WTC11 (cell line): ENCODE measurements at regions not wholly inside any gene's neighbourhood (a gene's known extent, or its start where the extent isn't known, plus 50 kb on each side); places are given as distances from the start of the nearest gene placed in this dataset.

Source experiments
- ATAC-seq: fragments of 200-7000 bp; cut with Tn5 transposase; 2 replicates; pipeline ENCODE4 v1.10.0; 2021; ENCODE audit warnings: mild to moderate bottlenecking, moderate library complexity
- CTCF ChIA-PET: fragments of 300-600 bp; sonication (Branson Sonifier 250); formaldehyde crosslinking; loops from one replicate; lab custom pipeline; 2021; ENCODE audit warnings: antibody characterized with exemption; lab: Charles Lee
- POLR2A ChIA-PET: fragments of 350-600 bp; sonication (Branson Sonifier 250); formaldehyde crosslinking; loops from one replicate; lab custom pipeline; 2021; ENCODE audit warnings: antibody characterized with exemption; lab: Charles Lee
- DNase-seq: peaks from one replicate; pipeline ENCODE4 v3.0.0; 2021; ENCODE audit warnings: low spot score
- H3K27ac Mint-ChIP-seq: 2 replicates; pipeline ENCODE4 v1.8.0; 2021; ENCODE audit warnings: mixed read lengths
- H3K27me3 Mint-ChIP-seq: 2 replicates; pipeline ENCODE4 v1.8.0; 2021; ENCODE audit warnings: low read depth, mild to moderate bottlenecking, moderate library complexity, mixed read lengths
- H3K36me3 Mint-ChIP-seq: 2 replicates; pipeline ENCODE4 v1.8.0; 2021; ENCODE audit warnings: mixed read lengths
- H3K4me1 Mint-ChIP-seq: 2 replicates; pipeline ENCODE4 v1.8.0; 2022; ENCODE audit warnings: mixed read lengths
- H3K4me3 Mint-ChIP-seq: 2 replicates; pipeline ENCODE4 v1.8.0; 2021; ENCODE audit warnings: mild to moderate bottlenecking, moderate library complexity, mixed read lengths
- H3K9me3 Mint-ChIP-seq: 2 replicates; pipeline ENCODE4 v1.8.0; 2021; ENCODE audit warnings: mixed read lengths
- ETV6 ChIP-seq: sonication (generic); formaldehyde crosslinking; IDR thresholded peaks from 2 replicates; pipeline ENCODE4 v1.8.1; 2022; ENCODE audit warnings: mild to moderate bottlenecking, missing genetic modification reagents
- GABPB1 ChIP-seq: sonication (generic); formaldehyde crosslinking; IDR thresholded peaks from 2 replicates; pipeline ENCODE4 v1.8.1; 2023; ENCODE audit warnings: mild to moderate bottlenecking, missing genetic modification reagents
- HMGA2 ChIP-seq: fragments of 250-450 bp; sonication (Bioruptor Pico); IDR thresholded peaks from 2 replicates; pipeline ENCODE4 v1.4.0; 2021; ENCODE audit warnings: mild to moderate bottlenecking, moderate library complexity
- HMGXB4 ChIP-seq: sonication (generic); formaldehyde crosslinking; IDR thresholded peaks from 2 replicates; pipeline ENCODE4 v1.8.1; 2023; ENCODE audit warnings: mild to moderate bottlenecking, moderate library complexity, missing genetic modification reagents
- IRF2 ChIP-seq: sonication (generic); formaldehyde crosslinking; IDR thresholded peaks from 2 replicates; pipeline ENCODE4 v1.8.0; 2022; ENCODE audit warnings: low read depth, missing genetic modification reagents, borderline replicate concordance
- NR2C2 ChIP-seq: sonication (generic); formaldehyde crosslinking; IDR thresholded peaks from 2 replicates; pipeline ENCODE4 v1.8.0; 2022; ENCODE audit warnings: mild to moderate bottlenecking, missing genetic modification reagents
- SP1 ChIP-seq: sonication (generic); formaldehyde crosslinking; conservative IDR thresholded peaks from 2 replicates; pipeline ENCODE4 v1.8.1; 2022; ENCODE audit warnings: missing genetic modification reagents
- TCF7 ChIP-seq: sonication (generic); formaldehyde crosslinking; IDR thresholded peaks from 2 replicates; pipeline ENCODE4 v1.8.0; 2022; ENCODE audit warnings: mild to moderate bottlenecking, low read depth, missing genetic modification reagents, moderate library complexity
- ZNF219 ChIP-seq: sonication (generic); formaldehyde crosslinking; IDR thresholded peaks from 2 replicates; pipeline ENCODE4 v1.8.0; 2023; ENCODE audit warnings: missing genetic modification reagents, mild to moderate bottlenecking, borderline replicate concordance
- ZNF396 ChIP-seq: fragments of 250-450 bp; sonication (Bioruptor Pico); IDR thresholded peaks from 2 replicates; pipeline ENCODE4 v1.8.0; 2021; ENCODE audit warnings: mild to moderate bottlenecking, moderate library complexity, borderline replicate concordance
- TF ChIP-seq, protein P1 (sequence below): sonication (generic); formaldehyde crosslinking; IDR thresholded peaks from 2 replicates; pipeline ENCODE4 v1.8.1; 2023; ENCODE audit warnings: mild to moderate bottlenecking, missing genetic modification reagents
- TF ChIP-seq, protein P2 (sequence below): fragments of 250-450 bp; sonication (Bioruptor Pico); IDR thresholded peaks from 2 replicates; pipeline ENCODE4 v2.1.2; 2022; ENCODE audit warnings: mild to moderate bottlenecking, moderate library complexity
- TF ChIP-seq, protein P3 (sequence below): fragments of 250-450 bp; sonication (Bioruptor Pico); IDR thresholded peaks from 2 replicates; pipeline ENCODE4 v1.9.0; 2021; ENCODE audit warnings: mild to moderate bottlenecking
- TF ChIP-seq, protein P4 (sequence below): sonication (generic); formaldehyde crosslinking; IDR thresholded peaks from 2 replicates; pipeline ENCODE4 v1.8.0; 2023; ENCODE audit warnings: missing genetic modification reagents

- H3K36me3 Mint-ChIP-seq, result no peaks in the 10 kb centered on the region
- H3K27me3 Mint-ChIP-seq, result peaks cover 4% of the 10 kb centered on the region; the same call in 1 of the 2 replicates
- no peak for TF ChIP-seq TCF7
- TF ChIP-seq, protein P1, sequence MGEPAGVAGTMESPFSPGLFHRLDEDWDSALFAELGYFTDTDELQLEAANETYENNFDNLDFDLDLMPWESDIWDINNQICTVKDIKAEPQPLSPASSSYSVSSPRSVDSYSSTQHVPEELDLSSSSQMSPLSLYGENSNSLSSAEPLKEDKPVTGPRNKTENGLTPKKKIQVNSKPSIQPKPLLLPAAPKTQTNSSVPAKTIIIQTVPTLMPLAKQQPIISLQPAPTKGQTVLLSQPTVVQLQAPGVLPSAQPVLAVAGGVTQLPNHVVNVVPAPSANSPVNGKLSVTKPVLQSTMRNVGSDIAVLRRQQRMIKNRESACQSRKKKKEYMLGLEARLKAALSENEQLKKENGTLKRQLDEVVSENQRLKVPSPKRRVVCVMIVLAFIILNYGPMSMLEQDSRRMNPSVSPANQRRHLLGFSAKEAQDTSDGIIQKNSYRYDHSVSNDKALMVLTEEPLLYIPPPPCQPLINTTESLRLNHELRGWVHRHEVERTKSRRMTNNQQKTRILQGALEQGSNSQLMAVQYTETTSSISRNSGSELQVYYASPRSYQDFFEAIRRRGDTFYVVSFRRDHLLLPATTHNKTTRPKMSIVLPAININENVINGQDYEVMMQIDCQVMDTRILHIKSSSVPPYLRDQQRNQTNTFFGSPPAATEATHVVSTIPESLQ, result no peak
- no peaks in the 10 kb centered on the region for H3K4me1 Mint-ChIP-seq
- H3K4me3 Mint-ChIP-seq, result no peak overlapping the region
- no peak overlapping the region for H3K27ac Mint-ChIP-seq
- DNase-seq (no peak), ATAC-seq (no peak)
- no peaks in the 10 kb centered on the region for H3K9me3 Mint-ChIP-seq
- POLR2A ChIA-PET, result no interaction called here
- CTCF ChIA-PET, result no interaction called here
These were observed 193.2 kb upstream of the KIF2A start for GRCh38 chr5:62112689-62113228.

- peaks cover 4% of the 10 kb centered on the region; the same call in 1 of the 2 replicates for H3K27me3 Mint-ChIP-seq
- ATAC-seq (no peak), DNase-seq (no peak)
- H3K4me1 Mint-ChIP-seq, result no peaks in the 10 kb centered on the region
- ChIA-PET POLR2A (no interaction called here), CTCF (no interaction called here)
- TF ChIP-seq HMGA2 (CRISPR knock-in tag), result no peak
- TF ChIP-seq, protein P2, sequence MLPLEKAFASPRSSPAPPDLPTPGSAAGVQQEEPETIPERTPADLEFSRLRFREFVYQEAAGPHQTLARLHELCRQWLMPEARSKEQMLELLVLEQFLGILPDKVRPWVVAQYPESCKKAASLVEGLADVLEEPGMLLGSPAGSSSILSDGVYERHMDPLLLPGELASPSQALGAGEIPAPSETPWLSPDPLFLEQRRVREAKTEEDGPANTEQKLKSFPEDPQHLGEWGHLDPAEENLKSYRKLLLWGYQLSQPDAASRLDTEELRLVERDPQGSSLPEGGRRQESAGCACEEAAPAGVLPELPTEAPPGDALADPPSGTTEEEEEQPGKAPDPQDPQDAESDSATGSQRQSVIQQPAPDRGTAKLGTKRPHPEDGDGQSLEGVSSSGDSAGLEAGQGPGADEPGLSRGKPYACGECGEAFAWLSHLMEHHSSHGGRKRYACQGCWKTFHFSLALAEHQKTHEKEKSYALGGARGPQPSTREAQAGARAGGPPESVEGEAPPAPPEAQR (CRISPR knock-in tag), result no peak
- no peak for TF ChIP-seq ZNF396 (CRISPR knock-in tag)
- TF ChIP-seq HMGXB4 (CRISPR knock-in tag), result no peak
- no peak for TF ChIP-seq ETV6 (CRISPR knock-in tag)
- no peak for TF ChIP-seq NR2C2 (CRISPR knock-in tag)
- no peak for TF ChIP-seq GABPB1
- no peak for TF ChIP-seq SP1 (CRISPR knock-in tag)
- TF ChIP-seq ZNF219, result no peak
- H3K4me3 Mint-ChIP-seq, result no peak overlapping the region
- H3K9me3 Mint-ChIP-seq, result peaks cover 21% of the 10 kb centered on the region
- no peak overlapping the region for H3K27ac Mint-ChIP-seq
- peaks cover 5% of the 10 kb centered on the region; the same call in 1 of the 2 replicates for H3K36me3 Mint-ChIP-seq
These were observed 191.0 kb upstream of the KIF2A start for GRCh38 chr5:62115014-62115413.

DNA sequence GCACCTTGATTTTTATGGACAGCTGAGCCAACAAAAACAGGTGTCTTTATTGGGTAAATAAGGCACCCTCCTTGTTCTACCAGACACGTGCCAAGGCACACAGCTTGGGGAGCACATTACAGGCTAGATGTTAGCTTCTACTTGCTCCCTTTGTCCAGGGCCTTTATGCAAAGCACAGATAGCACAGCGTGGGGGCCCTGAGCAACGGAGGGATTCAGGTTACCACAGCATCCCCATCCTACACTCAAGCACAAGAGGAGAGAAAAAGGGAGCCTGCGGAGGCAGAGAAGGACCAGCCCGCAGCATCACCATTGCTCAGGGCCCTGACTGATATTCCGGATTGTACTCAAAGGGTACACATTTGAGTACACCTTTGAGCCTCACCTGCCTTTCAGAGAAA, 181.7 kb upstream of the KIF2A start:
- Mint-ChIP-seq H3K36me3 (0 out of 2 replicates have a peak, but pooled peaks cover 4% of the 10 kb centered on the region), H3K4me3 (no peak overlapping the region), H3K27me3 (no peaks in the 10 kb centered on the region; the same call in 1 of the 2 replicates), H3K27ac (no peak overlapping the region), H3K9me3 (peaks cover 13% of the 10 kb centered on the region), H3K4me1 (peaks cover 15% of the 10 kb centered on the region)
- ATAC-seq (peak; percentile 74), DNase-seq (peak; percentile 25)
- POLR2A ChIA-PET, result no interaction called here
- TF ChIP-seq, protein P3, sequence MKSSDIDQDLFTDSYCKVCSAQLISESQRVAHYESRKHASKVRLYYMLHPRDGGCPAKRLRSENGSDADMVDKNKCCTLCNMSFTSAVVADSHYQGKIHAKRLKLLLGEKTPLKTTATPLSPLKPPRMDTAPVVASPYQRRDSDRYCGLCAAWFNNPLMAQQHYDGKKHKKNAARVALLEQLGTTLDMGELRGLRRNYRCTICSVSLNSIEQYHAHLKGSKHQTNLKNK (CRISPR knock-in tag), result no peak
- TF ChIP-seq, protein P4, sequence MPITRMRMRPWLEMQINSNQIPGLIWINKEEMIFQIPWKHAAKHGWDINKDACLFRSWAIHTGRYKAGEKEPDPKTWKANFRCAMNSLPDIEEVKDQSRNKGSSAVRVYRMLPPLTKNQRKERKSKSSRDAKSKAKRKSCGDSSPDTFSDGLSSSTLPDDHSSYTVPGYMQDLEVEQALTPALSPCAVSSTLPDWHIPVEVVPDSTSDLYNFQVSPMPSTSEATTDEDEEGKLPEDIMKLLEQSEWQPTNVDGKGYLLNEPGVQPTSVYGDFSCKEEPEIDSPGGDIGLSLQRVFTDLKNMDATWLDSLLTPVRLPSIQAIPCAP (CRISPR knock-in tag), result no peak
- no peak for TF ChIP-seq IRF2 (CRISPR knock-in tag)
- no peak for TF ChIP-seq ZNF396 (CRISPR knock-in tag)
- CTCF ChIA-PET, result interaction anchor here (1.3 kb wide), 1 partner anchor 19 kb away, joined by 5 read pairs; no protein-coding TSS in a partner anchor
